PC-3 (cell line): ENCODE measurements at regions not wholly inside any gene's neighbourhood (a gene's known extent, or its start where the extent isn't known, plus 50 kb on each side); places are given as distances from the start of the nearest gene placed in this dataset.

Experiments used
- ATAC-seq: fragments of 200-7000 bp; cut with Tn5 transposase; 2 replicates; pipeline ENCODE4 v1.9.1; 2020; ENCODE audit warnings: mild to moderate bottlenecking, moderate library complexity
- BruUV-seq: library from RNA; stranded (reverse); fragments of 400-500 nt; replicated peaks from 2 replicates; lab custom pipeline; 2021; lab: Mats Ljungman, UMichigan
- CTCF ChIA-PET: fragments of 300-600 bp; sonication (Branson Sonifier 250); formaldehyde crosslinking; loops from one replicate; lab custom pipeline; 2022; ENCODE audit warnings: antibody characterized with exemption; lab: Charles Lee
- POLR2A ChIA-PET: fragments of 300-600 bp; sonication (Branson Sonifier 250); formaldehyde crosslinking; loops from one replicate; lab custom pipeline; 2022; ENCODE audit warnings: antibody characterized with exemption; ENCODE audit not compliant: unreplicated experiment; lab: Charles Lee
- DNase-seq: peaks from one replicate; pipeline ENCODE4 v3.0.0-alpha.2; 2015
- H2AFZ ChIP-seq: fragments of 300-600 bp; sonication (generic); 2 replicates; pipeline ENCODE4 v1.6.0; 2016; ENCODE audit warnings: antibody characterized with exemption, low read length
- H3F3A ChIP-seq: fragments of 300-600 bp; sonication (generic); one replicate; pipeline ENCODE4 v1.6.0; 2017; ENCODE audit warnings: antibody characterized with exemption, low read length, control low read depth, mild to moderate bottlenecking; ENCODE audit not compliant: unreplicated experiment
- H3K27ac ChIP-seq: fragments of 300-600 bp; sonication (generic); 2 replicates; pipeline ENCODE4 v1.5.1; 2016; ENCODE audit warnings: mild to moderate bottlenecking, low read length
- H3K27me3 ChIP-seq: fragments of 300-600 bp; sonication (generic); 2 replicates; pipeline ENCODE4 v1.6.1; 2016; ENCODE audit warnings: low read length, mixed read lengths
- H3K36me3 ChIP-seq: fragments of 300-600 bp; sonication (generic); 2 replicates; pipeline ENCODE4 v1.6.1; 2016; ENCODE audit warnings: low read depth, mixed run types, low read length, mixed read lengths
- H3K4me1 ChIP-seq: fragments of 300-600 bp; sonication (generic); 2 replicates; pipeline ENCODE4 v1.5.1; 2016; ENCODE audit warnings: low read length; ENCODE audit not compliant: insufficient read depth
- H3K4me2 ChIP-seq: fragments of 300-600 bp; sonication (generic); 2 replicates; pipeline ENCODE4 v1.6.0; 2016; ENCODE audit warnings: low read length
- H3K4me3 ChIP-seq: fragments of 300-600 bp; sonication (generic); 2 replicates; pipeline ENCODE4 v1.5.1; 2016; ENCODE audit warnings: mild to moderate bottlenecking, low read length, mixed read lengths
- H3K79me2 ChIP-seq: fragments of 300-600 bp; sonication (generic); 2 replicates; pipeline ENCODE4 v1.6.1; 2017; ENCODE audit warnings: low read length, mixed read lengths
- H3K9ac ChIP-seq: fragments of 300-600 bp; sonication (generic); 2 replicates; pipeline ENCODE4 v1.6.0; 2016; ENCODE audit warnings: mild to moderate bottlenecking, low read length
- H3K9me2 ChIP-seq: fragments of 300-600 bp; sonication (generic); replicated peaks from 2 replicates; pipeline ENCODE4 v1.6.1; 2016; ENCODE audit warnings: mixed run types, low read length, mixed read lengths
- H3K9me3 ChIP-seq: fragments of 300-600 bp; sonication (generic); 2 replicates; pipeline ENCODE4 v1.6.1; 2016; ENCODE audit warnings: low read length, mixed read lengths
- H4K20me1 ChIP-seq: fragments of 300-600 bp; sonication (generic); 2 replicates; pipeline ENCODE4 v1.6.1; 2016; ENCODE audit warnings: low read length, mixed read lengths
- CTCF ChIP-seq: fragments of 300-600 bp; sonication (generic); conservative IDR thresholded peaks from 2 replicates; pipeline ENCODE4 v1.5.1; 2017; ENCODE audit warnings: antibody characterized with exemption, low read depth, mild to moderate bottlenecking, low read length
- EZH2 ChIP-seq: fragments of 300-600 bp; sonication (generic); IDR thresholded peaks from one replicate; pipeline ENCODE4 v1.6.1; 2017; ENCODE audit warnings: antibody characterized with exemption, mild to moderate bottlenecking, low read length; ENCODE audit not compliant: unreplicated experiment
- EZH2phosphoT487 ChIP-seq: fragments of 300-600 bp; sonication (generic); IDR thresholded peaks from 2 replicates; pipeline ENCODE4 v1.6.1; 2018; ENCODE audit warnings: mild to moderate bottlenecking, antibody characterized with exemption, low read length, borderline replicate concordance
- intact Hi-C: fragments of 100-400 bp; cut with micrococcal nuclease; formaldehyde crosslinking; loops from 2 replicates; pipeline ENCODE4 v1.9.0; 2023

- intact Hi-C loops: no loop called here
- ChIA-PET CTCF (no interaction called here), POLR2A (no interaction called here)
- Histone ChIP-seq H3K27ac (no peak overlapping the region), H3K9ac (no peak overlapping the region), H3K36me3 (no peaks in the 10 kb centered on the region), H3K79me2 (no peaks in the 10 kb centered on the region), H3K4me2 (no peak overlapping the region), H3K4me3 (no peak overlapping the region), H3F3A (no peaks in the 10 kb centered on the region), H3K9me3 (no peaks in the 10 kb centered on the region), H4K20me1 (no peaks in the 10 kb centered on the region), H3K4me1 (no peaks in the 10 kb centered on the region), H3K9me2 (no peaks in the 10 kb centered on the region), H2AFZ (no peak overlapping the region), H3K27me3 (no peaks in the 10 kb centered on the region)
- TF ChIP-seq EZH2 (no peak), CTCF (no peak), EZH2phosphoT487 (no peak)
- BruUV-seq: no TSS peak
- ATAC-seq: no peak
- no peak for DNase-seq
These were observed 327.5 kb upstream of the EPHA7 start for GRCh38 chr6:93746892-93747291.

- BruUV-seq: no TSS peak
- Histone ChIP-seq H3K9me2 (no peaks in the 10 kb centered on the region), H3K4me3 (no peak overlapping the region), H3K4me1 (no peaks in the 10 kb centered on the region), H3K9me3 (no peaks in the 10 kb centered on the region), H2AFZ (no peak overlapping the region), H3K4me2 (no peak overlapping the region), H3K27ac (no peak overlapping the region), H3K79me2 (no peaks in the 10 kb centered on the region), H3K9ac (no peak overlapping the region), H3K36me3 (no peaks in the 10 kb centered on the region), H3K27me3 (no peaks in the 10 kb centered on the region), H3F3A (no peaks in the 10 kb centered on the region), H4K20me1 (no peaks in the 10 kb centered on the region)
- ATAC-seq: no peak
- CTCF ChIA-PET: no interaction called here
- no peak for DNase-seq
- POLR2A ChIA-PET: no interaction called here
- no peak for TF ChIP-seq EZH2phosphoT487
- no peak for TF ChIP-seq CTCF
- TF ChIP-seq EZH2: no peak
- intact Hi-C loops: no loop called here
These were observed 325.9 kb upstream of the EPHA7 start for GRCh38 chr6:93745306-93745705.

GRCh38 chr6:93735099-93735498 lies 315.7 kb upstream of the EPHA7 start:
- H3K4me1 ChIP-seq: no peaks in the 10 kb centered on the region
- H3K36me3 ChIP-seq: no peaks in the 10 kb centered on the region
- no peaks in the 10 kb centered on the region for H3K27me3 ChIP-seq
- ChIA-PET POLR2A (no interaction called here), CTCF (no interaction called here)
- no peaks in the 10 kb centered on the region for H3F3A ChIP-seq
- H3K9ac ChIP-seq: no peak overlapping the region
- TF ChIP-seq CTCF (no peak), EZH2phosphoT487 (no peak), EZH2 (no peak)
- H3K4me3 ChIP-seq: no peak overlapping the region
- no TSS peak for BruUV-seq
- DNase-seq (no peak), ATAC-seq (no peak)
- H3K27ac ChIP-seq: no peak overlapping the region
- no peaks in the 10 kb centered on the region for H3K9me2 ChIP-seq
- H4K20me1 ChIP-seq: no peaks in the 10 kb centered on the region
- no peaks in the 10 kb centered on the region for H3K79me2 ChIP-seq
- H3K4me2 ChIP-seq: no peak overlapping the region
- intact Hi-C loops: no loop called here
- H3K9me3 ChIP-seq: no peaks in the 10 kb centered on the region
- no peak overlapping the region for H2AFZ ChIP-seq
